ENCODE measurements at regions not wholly inside any gene's neighbourhood (a gene's known extent, or its start where the extent isn't known, plus 50 kb on each side); places are given as distances from the start of the nearest gene placed in this dataset.

- DNase-seq: no peak
Measured at GRCh38 chr12:18905134-18905533, 167.2 kb downstream of the CAPZA3 start.

GRCh38 chr12:18906395-18906794 is 168.5 kb downstream of the CAPZA3 start:
- DNase-seq: no peak

- DNase-seq: no peak
Measured at GRCh38 chr12:18907127-18907526, 169.2 kb downstream of the CAPZA3 start.

- DNase-seq: no peak
Measured at GRCh38 chr12:18907728-18908127, 169.8 kb downstream of the CAPZA3 start.

- DNase-seq: no peak
Measured at GRCh38 chr12:18908191-18908590, 170.3 kb downstream of the CAPZA3 start.

GRCh38 chr12:18919871-18920511 is 182.1 kb downstream of the CAPZA3 start:
- DNase-seq: no peak

GRCh38 chr12:18922851-18923250 is 184.9 kb downstream of the CAPZA3 start:
- no peak for DNase-seq

- no peak for DNase-seq
Measured at GRCh38 chr12:18923721-18924120, 185.8 kb downstream of the CAPZA3 start.

GRCh38 chr12:18926188-18926587 is 188.3 kb downstream of the CAPZA3 start:
- DNase-seq: no peak

- DNase-seq: no peak
Measured at GRCh38 chr12:18932211-18932610, 194.3 kb downstream of the CAPZA3 start.

GRCh38 chr12:18932715-18933114 is 194.8 kb downstream of the CAPZA3 start:
- no peak for DNase-seq

GRCh38 chr12:18935371-18935965 is 194.1 kb upstream of the PLEKHA5 start:
- no peak for DNase-seq

GRCh38 chr12:18939051-18939450 is 190.5 kb upstream of the PLEKHA5 start:
- no peak for DNase-seq

GRCh38 chr12:18942669-18943068 is 186.9 kb upstream of the PLEKHA5 start:
- no peak for DNase-seq

- no peak for DNase-seq
Measured at GRCh38 chr12:18943200-18943599, 186.3 kb upstream of the PLEKHA5 start.

GRCh38 chr12:18946106-18946505 is 183.4 kb upstream of the PLEKHA5 start:
- DNase-seq: no peak

GRCh38 chr12:18951218-18951617 is 178.3 kb upstream of the PLEKHA5 start:
- DNase-seq: no peak

GRCh38 chr12:18953505-18953904 is 176.0 kb upstream of the PLEKHA5 start:
- DNase-seq: no peak

- no peak for DNase-seq
Measured at GRCh38 chr12:18955594-18955993, 173.9 kb upstream of the PLEKHA5 start.

- no peak for DNase-seq
Measured at GRCh38 chr12:18965203-18965602, 164.3 kb upstream of the PLEKHA5 start.

GRCh38 chr12:18966954-18967353 is 162.6 kb upstream of the PLEKHA5 start:
- no peak for DNase-seq

- no peak for DNase-seq
Measured at GRCh38 chr12:18967814-18968213, 161.7 kb upstream of the PLEKHA5 start.

- no peak for DNase-seq
Measured at GRCh38 chr12:18969512-18969911, 160.0 kb upstream of the PLEKHA5 start.

- DNase-seq: no peak
Measured at GRCh38 chr12:18970603-18971002, 158.9 kb upstream of the PLEKHA5 start.

- DNase-seq: no peak
Measured at GRCh38 chr12:18971932-18972331, 157.6 kb upstream of the PLEKHA5 start.

All from activated CD4-positive, alpha-beta T cell treated with anti-CD3 and anti-CD28 coated beads, Interleukin-2, Interleukin-6, amounts not matched to agents 100 ng/mL and 50 ng/mL, durations not matched to agents 16 hours and 8 hours (primary cell).